Skeletal muscle cell (primary cell): ENCODE measurements at regions not wholly inside any gene's neighbourhood (a gene's known extent, or its start where the extent isn't known, plus 50 kb on each side); places are given as distances from the start of the nearest gene placed in this dataset.

ENCODE experiments used
- DNase-seq: peaks from one replicate; pipeline ENCODE4 v3.0.0-alpha.2; 2010; ENCODE audit warnings: low read depth
- H3K4me3 ChIP-seq: 2 replicates; pipeline ENCODE4 v1.5.1; 2011; ENCODE audit warnings: low read depth, mild to moderate bottlenecking, control low read depth, low read length, moderate library complexity

- no peak overlapping the region for H3K4me3 ChIP-seq
- no peak for DNase-seq
Measured at GRCh38 chr22:47260551-47260950, 498.1 kb downstream of the TBC1D22A start.

DNA sequence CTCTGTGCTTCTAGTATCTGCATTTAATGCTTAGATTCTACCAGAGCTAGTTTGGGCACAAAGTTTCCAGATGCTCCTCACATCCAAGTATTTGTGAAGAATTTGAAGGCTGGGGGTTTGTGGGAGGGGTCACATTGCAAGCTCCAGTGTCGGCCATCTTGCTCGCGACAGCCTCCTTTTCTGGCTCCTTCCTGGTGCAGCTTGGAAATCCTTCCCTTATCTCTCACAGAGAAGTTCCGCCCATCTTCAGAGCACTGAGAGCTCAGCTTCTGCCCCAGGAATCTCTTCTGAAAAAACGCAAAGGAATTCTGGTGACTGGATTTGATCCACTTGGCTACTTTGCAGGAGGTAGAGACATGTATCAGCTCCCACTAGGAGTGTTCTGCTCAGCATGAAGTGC, 497.5 kb downstream of the TBC1D22A start:
- H3K4me3 ChIP-seq = no peak overlapping the region
- no peak for DNase-seq

- no peak overlapping the region for H3K4me3 ChIP-seq
- DNase-seq = no peak
Measured at GRCh38 chr22:47259049-47259448, 496.6 kb downstream of the TBC1D22A start.

GRCh38 chr22:47257976-47258375, 495.5 kb downstream of the TBC1D22A start:
- no peak for DNase-seq
- no peak overlapping the region for H3K4me3 ChIP-seq

DNA sequence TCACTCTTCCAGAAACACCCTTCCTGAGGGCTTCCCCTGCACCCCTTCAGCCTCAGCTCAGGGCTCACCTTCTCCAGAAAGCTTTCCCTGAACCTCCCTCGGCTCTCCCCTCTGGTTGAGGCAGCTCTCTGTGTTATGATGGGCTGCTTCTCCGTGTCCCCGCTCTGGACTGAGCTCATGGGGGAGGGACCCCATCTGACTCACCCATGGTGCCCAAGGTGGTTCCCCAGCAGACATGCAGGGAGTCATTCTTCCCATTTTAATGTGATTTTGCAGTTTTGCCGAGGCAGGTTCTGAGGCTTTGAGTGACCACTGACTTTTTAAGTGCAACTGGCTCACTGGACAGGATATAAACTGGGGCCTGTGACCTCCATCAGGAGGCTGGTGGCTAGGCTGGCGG, 495.1 kb downstream of the TBC1D22A start:
- no peak for DNase-seq
- no peak overlapping the region for H3K4me3 ChIP-seq

DNA sequence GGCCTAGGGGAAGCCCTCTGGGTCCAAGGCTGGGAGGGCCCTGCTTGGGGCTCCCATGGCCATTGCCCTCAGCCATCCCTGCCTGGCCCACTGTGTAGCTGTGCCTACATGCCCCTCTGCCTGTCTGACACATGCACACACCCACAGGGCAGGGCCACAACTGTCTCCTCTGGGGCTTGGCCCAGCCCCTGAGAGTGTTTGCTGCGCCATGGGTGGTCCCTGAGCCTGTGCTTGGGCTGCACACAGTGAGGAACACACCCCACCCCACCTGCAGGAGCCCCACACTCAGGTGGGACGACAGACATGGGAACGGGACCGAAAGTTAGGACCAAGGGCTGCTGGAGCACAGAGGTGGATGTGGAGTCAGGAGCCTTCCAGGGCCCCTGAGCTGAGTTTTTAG, 489.5 kb downstream of the TBC1D22A start:
- no peak overlapping the region for H3K4me3 ChIP-seq
- DNase-seq = no peak

- H3K4me3 ChIP-seq = no peak overlapping the region
- DNase-seq = no peak
Measured at GRCh38 chr22:47250995-47251765, 488.7 kb downstream of the TBC1D22A start.

- H3K4me3 ChIP-seq = no peak overlapping the region
- no peak for DNase-seq
Measured at GRCh38 chr22:47249370-47249928, 487.0 kb downstream of the TBC1D22A start.

GRCh38 chr22:47248925-47249324, 486.5 kb downstream of the TBC1D22A start:
- DNase-seq = no peak
- H3K4me3 ChIP-seq = no peak overlapping the region

DNA sequence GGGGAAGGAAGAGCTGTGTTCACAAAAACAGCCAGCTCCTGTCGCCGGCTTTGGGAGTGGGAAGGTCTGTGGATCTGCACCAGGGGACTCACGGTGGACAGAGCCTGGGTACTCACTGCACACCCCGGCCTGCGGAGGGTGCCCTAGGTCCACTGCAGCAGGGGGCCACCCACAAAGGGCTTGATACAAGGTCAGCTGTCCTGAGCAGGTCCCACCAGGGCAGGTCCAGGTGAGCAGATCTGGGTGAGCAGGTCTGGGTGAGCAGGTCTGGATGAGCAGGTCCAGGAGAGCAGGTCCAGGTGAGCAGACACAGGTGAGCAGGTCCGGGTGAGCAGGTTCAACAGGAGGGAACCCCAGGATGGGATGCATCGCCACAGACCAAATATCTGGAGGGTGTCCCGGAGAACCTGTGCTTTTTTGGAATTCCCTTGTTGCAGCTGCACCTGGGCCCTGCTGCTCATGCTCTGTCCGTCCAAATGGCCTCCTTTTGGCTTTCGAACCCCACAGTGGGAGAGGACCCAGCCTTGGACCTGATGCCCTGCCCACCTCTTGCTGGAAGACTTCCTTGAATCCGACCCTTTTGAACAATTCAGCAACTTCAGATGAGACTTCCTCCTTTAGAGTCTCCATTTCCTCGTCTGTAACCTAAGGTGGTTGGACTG, 485.3 kb downstream of the TBC1D22A start:
- no peak overlapping the region for H3K4me3 ChIP-seq
- DNase-seq = no peak

DNA sequence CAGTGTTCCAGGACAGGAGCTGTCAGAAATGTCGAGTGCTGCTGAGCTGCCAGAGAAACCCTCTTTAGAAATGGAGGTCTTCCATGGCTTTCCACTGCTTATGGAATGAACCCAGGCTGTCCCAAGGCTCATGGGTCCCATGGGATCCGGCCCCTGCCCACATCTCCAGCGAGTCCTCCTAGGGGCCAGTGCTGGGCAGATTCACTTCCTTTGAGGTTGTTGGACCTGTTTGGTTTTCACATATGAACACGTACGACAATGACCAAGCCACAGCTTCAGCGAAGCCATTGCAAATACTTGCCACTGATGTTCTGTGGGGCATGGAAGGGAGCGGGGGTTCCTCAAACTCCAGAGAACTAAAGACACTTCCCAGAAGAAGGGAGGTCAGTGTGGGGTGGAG, 483.3 kb downstream of the TBC1D22A start:
- no peak for DNase-seq
- no peak overlapping the region for H3K4me3 ChIP-seq

DNA sequence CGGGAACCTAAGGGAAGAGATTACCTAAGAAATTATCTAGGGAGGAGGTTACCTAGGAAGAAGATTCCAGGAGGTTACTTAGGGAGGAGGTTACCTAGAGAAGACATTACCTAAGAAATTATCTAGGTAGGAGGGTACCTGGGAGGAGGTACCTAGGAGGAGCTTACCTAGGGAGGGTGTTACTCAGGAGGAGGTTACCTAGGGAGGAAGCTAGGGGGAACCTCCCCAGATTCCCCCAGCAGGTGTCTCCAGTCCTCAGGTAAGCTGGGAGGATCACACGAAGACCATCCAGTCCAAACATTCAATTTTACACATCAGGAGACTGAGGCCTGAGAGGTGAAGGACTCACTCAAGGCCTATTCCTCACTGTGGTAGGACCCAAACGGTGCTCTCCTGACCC, 482.8 kb downstream of the TBC1D22A start:
- DNase-seq = no peak
- no peak overlapping the region for H3K4me3 ChIP-seq

- H3K4me3 ChIP-seq = no peak overlapping the region
- DNase-seq = no peak
Measured at GRCh38 chr22:47240116-47240515, 477.7 kb downstream of the TBC1D22A start.

- no peak for DNase-seq
- H3K4me3 ChIP-seq = no peak overlapping the region
Measured at GRCh38 chr22:47239474-47239860, 477.0 kb downstream of the TBC1D22A start.

DNA sequence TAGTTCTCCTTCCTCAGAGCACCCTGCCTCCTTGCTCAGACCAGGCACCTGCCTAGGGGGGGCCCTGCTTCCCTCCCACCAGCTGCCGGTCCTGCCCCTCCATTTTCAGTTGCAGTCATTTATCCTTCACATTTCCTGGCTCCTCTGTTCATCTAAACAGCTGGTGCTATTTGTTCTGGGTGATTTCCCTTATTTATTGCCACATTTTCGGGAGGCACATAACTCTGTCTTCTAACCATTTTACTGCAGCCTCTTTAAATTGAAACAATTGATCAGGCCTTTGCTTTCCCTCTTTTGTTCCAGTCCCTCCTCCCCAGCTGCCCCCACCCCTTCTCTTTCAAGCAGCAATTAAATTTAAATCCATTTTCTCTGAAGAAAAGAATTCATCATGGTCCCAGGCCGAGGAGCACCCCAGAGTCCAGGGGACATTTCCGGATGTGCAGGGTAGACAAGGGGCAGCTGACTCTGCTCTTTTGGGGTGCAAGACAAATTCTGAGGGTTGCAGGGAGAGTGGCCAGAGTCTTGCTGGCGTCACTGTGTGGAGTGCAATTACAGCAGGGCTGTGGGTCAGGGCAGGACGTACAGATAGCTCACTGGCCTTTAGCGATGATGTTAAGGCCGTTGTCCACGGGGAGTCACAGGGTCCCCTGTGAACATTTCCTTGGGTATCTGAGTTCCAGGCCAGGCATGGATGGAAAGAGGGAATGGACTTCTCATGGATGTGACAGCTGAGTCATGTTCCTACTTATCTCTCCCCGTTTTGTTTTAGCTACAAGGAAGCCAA, 476.4 kb downstream of the TBC1D22A start:
- DNase-seq = no peak
- no peak overlapping the region for H3K4me3 ChIP-seq

- no peak overlapping the region for H3K4me3 ChIP-seq
- DNase-seq = no peak
Measured at GRCh38 chr22:47237890-47238480, 475.5 kb downstream of the TBC1D22A start.

GRCh38 chr22:47236718-47237117, 474.3 kb downstream of the TBC1D22A start:
- no peak for DNase-seq
- H3K4me3 ChIP-seq = no peak overlapping the region

DNA sequence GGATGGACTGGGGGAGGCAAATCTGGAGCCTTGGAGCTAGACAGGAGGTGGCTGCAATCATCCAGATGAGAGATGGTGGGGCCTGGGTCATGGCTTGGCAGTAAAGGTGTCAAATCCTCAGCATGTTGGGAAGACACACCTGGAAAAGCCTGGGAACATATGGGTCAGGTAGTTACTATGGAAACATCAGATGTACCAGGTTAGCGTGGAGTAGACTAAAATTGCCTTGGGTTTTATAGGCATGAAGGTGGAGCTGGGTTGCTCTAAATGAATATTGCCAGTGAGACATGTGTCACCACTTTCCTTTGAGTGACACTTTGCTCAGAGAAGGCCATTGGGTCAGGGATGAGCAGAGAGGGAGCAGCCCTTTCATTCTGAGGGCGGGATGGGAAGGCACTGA, 473.7 kb downstream of the TBC1D22A start:
- no peak overlapping the region for H3K4me3 ChIP-seq
- no peak for DNase-seq

DNA sequence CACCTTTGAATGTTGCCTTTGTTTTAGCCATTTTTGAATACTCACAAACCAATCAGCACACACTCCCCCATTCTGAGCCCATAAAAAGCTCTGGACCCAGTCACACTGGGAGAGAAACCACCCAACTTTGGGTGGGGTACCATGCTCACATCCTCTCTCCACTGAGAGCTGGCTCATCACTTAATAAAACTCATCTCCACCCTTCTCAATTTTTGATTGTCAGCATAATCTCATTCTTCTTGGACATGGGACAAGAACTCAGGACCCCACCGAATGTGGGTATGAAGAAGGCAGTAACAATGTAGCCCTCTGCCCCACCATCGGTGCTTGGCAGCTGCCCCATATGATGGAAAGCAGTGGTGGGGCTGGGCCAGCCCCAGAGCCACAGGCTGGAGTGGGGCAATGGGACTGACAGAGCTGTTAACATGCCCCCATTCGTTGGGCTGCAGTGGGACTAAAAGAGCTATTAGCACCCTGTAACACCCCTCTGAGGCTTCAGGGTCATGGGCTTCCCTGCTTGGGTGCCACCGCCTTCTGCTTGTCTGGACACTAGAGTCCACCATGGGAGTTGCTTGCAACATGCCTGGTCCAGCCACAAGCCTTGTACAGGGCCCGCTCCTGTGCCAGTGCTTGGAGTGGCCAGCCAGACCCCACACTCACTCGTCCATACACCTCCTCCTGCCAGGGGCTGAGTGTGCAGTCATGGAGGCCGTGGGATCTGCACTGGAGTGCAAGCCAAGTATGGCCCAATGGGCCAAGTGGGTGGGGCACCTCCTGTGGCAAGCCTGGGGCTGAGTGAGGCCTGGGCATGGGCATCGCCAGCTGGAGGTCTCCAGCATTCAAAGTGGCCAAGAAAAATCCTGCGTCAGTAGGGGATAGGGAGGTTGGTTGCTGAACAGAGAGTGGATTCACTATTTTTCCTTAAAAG, 471.1 kb downstream of the TBC1D22A start:
- no peak overlapping the region for H3K4me3 ChIP-seq
- no peak for DNase-seq
